CD4-positive, alpha-beta T cell (primary cell): ENCODE measurements at regions not wholly inside any gene's neighbourhood (a gene's known extent, or its start where the extent isn't known, plus 50 kb on each side); places are given as distances from the start of the nearest gene placed in this dataset.

Experiments
- ATAC-seq: fragments of 200-7000 bp; cut with Tn5 transposase; one replicate; pipeline ENCODE4 v1.10.0; 2022; ENCODE audit warnings: mild to moderate bottlenecking; ENCODE audit not compliant: poor library complexity
- CTCF ChIA-PET: fragments of 350-600 bp; sonication (Branson Sonifier 250); formaldehyde crosslinking; loops from one replicate; lab custom pipeline; 2021; ENCODE audit warnings: antibody characterized with exemption, inconsistent platforms; lab: Charles Lee
- POLR2A ChIA-PET: fragments of 350-600 bp; sonication (Branson Sonifier 250); formaldehyde crosslinking; loops from one replicate; lab custom pipeline; 2021; ENCODE audit warnings: antibody characterized with exemption, inconsistent platforms; lab: Charles Lee
- DNase-seq, 14 experiments: peaks; one replicate each; pipeline ENCODE4 v3.0.0-alpha.2; 2013 to 2020; ENCODE audit warnings: mixed read lengths in 2 of 14
- H3K27ac ChIP-seq, 2 donors: one replicate each; pipeline versions ENCODE4 v1.5.1 to v1.7.0; 2013; ENCODE audit warnings: low read length in 2 of 2, low read depth in 1 of 2, mild to moderate bottlenecking in 1 of 2
- H3K27me3 ChIP-seq, 2 experiments: 1 replicate in 1 of 2; 2 replicates in 1 of 2; pipeline versions ENCODE4 v1.6.1 to v1.7.0; 2013; ENCODE audit warnings: low read length in 2 of 2, control low read depth in 1 of 2, mild to moderate bottlenecking in 1 of 2, moderate library complexity in 1 of 2; ENCODE audit not compliant: insufficient read depth in 2 of 2, control insufficient read depth in 1 of 2
- H3K36me3 ChIP-seq: one replicate; pipeline ENCODE4 v1.6.1; 2013; ENCODE audit warnings: low read length, control low read depth; ENCODE audit not compliant: insufficient read depth
- H3K4me1 ChIP-seq: one replicate; pipeline ENCODE4 v1.6.1; 2013; ENCODE audit warnings: low read length, control low read depth; ENCODE audit not compliant: insufficient read depth
- H3K4me3 ChIP-seq: one replicate; pipeline ENCODE4 v1.5.1; 2013; ENCODE audit warnings: mild to moderate bottlenecking, low read length, moderate library complexity
- H3K9me3 ChIP-seq, 2 experiments: 1 replicate in 1 of 2; 2 replicates in 1 of 2; pipeline versions ENCODE4 v1.6.1 to v1.7.0; 2013; ENCODE audit warnings: low read length in 2 of 2, mild to moderate bottlenecking in 2 of 2, control low read depth in 1 of 2, moderate library complexity in 1 of 2; ENCODE audit not compliant: control insufficient read depth in 1 of 2, insufficient read depth in 1 of 2
- H3K27ac Mint-ChIP-seq: one replicate; pipeline ENCODE4 v1.8.0; 2020; ENCODE audit warnings: mixed read lengths
- H3K27me3 Mint-ChIP-seq: one replicate; pipeline ENCODE4 v1.8.0; 2021; ENCODE audit warnings: mixed read lengths
- H3K36me3 Mint-ChIP-seq: one replicate; pipeline ENCODE4 v1.8.0; 2021; ENCODE audit warnings: low read depth, mixed read lengths
- H3K4me1 Mint-ChIP-seq: one replicate; pipeline ENCODE4 v1.8.0; 2021; ENCODE audit warnings: low read depth, mixed read lengths
- H3K4me3 Mint-ChIP-seq: one replicate; pipeline ENCODE4 v1.8.0; 2020; ENCODE audit warnings: mild to moderate bottlenecking, mixed read lengths
- H3K9me3 Mint-ChIP-seq: one replicate; pipeline ENCODE4 v1.8.0; 2020; ENCODE audit warnings: mixed read lengths
- intact Hi-C, 2 experiments: fragments of 100-400 bp; cut with DNase I in 1 of 2; cut with micrococcal nuclease in 1 of 2; formaldehyde crosslinking; loops; one replicate each; pipeline versions ENCODE4 v1.15.1 to v1.9.0; 2023 to 2025; cut with DNase I, micrococcal nuclease
- TF ChIP-seq, protein P1 (sequence below): fragments of 200-600 bp; IDR thresholded peaks from one replicate; pipeline ENCODE4 v1.8.0; 2022; ENCODE audit warnings: antibody characterized with exemption, mild to moderate bottlenecking

DNA sequence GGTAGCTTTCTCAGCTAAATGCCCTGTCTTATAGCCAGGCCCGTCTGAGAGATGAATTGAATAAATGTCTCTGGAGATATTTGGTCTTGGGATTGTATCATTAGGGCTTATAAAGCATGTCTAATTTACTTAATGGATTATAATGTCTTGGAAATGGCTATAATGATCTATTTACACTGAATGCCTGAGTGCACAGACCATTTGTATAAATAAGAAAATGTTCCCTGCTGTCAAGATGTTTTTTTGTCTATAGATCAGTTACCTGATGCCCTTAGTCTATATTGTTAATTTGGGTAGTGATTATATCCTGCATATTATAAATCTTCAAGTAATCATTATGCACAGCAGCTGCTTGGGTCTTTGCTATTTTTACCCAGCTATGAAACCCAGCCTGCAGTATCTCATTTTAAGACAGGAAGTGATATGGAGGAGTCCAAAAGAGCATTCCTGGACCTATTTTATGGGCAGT, 112.9 kb upstream of the ACTBL2 start:
- no peaks in the 10 kb centered on the region for H3K27me3 ChIP-seq
- no peak overlapping the region for H3K4me3 ChIP-seq
- Mint-ChIP-seq H3K27me3 (peaks cover 6% of the 10 kb centered on the region), H3K4me3 (no peak overlapping the region), H3K9me3 (no peaks in the 10 kb centered on the region), H3K27ac (no peak overlapping the region), H3K36me3 (no peaks in the 10 kb centered on the region), H3K4me1 (no peaks in the 10 kb centered on the region)
- intact Hi-C loops, result no loop called here
- peaks cover 0 to 6% of the 10 kb centered on the region in 2 experiments for H3K9me3 ChIP-seq
- POLR2A ChIA-PET, result no interaction called here
- CTCF ChIA-PET, result no interaction called here
- no peaks in the 10 kb centered on the region for H3K4me1 ChIP-seq
- H3K36me3 ChIP-seq, result no peaks in the 10 kb centered on the region
- no peak overlapping the region for H3K27ac ChIP-seq
- ATAC-seq (no peak), DNase-seq (no peak)
- TF ChIP-seq, protein P1, sequence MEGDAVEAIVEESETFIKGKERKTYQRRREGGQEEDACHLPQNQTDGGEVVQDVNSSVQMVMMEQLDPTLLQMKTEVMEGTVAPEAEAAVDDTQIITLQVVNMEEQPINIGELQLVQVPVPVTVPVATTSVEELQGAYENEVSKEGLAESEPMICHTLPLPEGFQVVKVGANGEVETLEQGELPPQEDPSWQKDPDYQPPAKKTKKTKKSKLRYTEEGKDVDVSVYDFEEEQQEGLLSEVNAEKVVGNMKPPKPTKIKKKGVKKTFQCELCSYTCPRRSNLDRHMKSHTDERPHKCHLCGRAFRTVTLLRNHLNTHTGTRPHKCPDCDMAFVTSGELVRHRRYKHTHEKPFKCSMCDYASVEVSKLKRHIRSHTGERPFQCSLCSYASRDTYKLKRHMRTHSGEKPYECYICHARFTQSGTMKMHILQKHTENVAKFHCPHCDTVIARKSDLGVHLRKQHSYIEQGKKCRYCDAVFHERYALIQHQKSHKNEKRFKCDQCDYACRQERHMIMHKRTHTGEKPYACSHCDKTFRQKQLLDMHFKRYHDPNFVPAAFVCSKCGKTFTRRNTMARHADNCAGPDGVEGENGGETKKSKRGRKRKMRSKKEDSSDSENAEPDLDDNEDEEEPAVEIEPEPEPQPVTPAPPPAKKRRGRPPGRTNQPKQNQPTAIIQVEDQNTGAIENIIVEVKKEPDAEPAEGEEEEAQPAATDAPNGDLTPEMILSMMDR, result no peak

DNA sequence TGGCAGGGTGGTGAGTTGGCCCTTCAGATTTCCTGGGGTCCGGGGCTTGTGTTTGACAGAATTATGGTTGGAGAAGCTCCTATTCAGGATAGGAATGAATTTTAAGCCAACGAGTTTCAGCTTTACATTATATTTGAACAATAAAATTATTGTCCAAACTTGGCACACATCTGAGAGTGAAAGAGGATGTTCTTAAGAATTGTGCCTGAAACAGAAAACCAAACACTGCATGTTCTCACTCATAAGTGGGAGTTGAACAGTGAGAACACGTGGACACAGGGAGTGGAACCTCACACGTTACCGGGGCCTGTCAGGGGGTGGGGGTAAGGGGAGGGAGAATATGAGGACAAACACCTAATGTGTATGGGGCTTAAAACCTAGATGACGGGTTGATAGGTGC, 111.8 kb upstream of the ACTBL2 start:
- no peak overlapping the region for H3K27ac Mint-ChIP-seq
- DNase-seq, result no peak
- no peak overlapping the region for H3K27ac ChIP-seq
- H3K4me1 ChIP-seq, result no peaks in the 10 kb centered on the region
- H3K27me3 Mint-ChIP-seq, result peaks cover 6% of the 10 kb centered on the region
- ATAC-seq, result no peak
- H3K9me3 Mint-ChIP-seq, result no peaks in the 10 kb centered on the region
- no peak overlapping the region for H3K4me3 ChIP-seq
- CTCF ChIA-PET, result no interaction called here
- H3K4me3 Mint-ChIP-seq, result no peak overlapping the region
- H3K36me3 Mint-ChIP-seq, result no peaks in the 10 kb centered on the region
- H3K4me1 Mint-ChIP-seq, result no peaks in the 10 kb centered on the region
- no peaks in the 10 kb centered on the region for H3K27me3 ChIP-seq
- POLR2A ChIA-PET, result no interaction called here
- TF ChIP-seq, protein P1, result no peak
- H3K9me3 ChIP-seq, result peaks cover 0 to 6% of the 10 kb centered on the region in 2 experiments
- intact Hi-C loops, result no loop called here
- H3K36me3 ChIP-seq, result no peaks in the 10 kb centered on the region

DNA sequence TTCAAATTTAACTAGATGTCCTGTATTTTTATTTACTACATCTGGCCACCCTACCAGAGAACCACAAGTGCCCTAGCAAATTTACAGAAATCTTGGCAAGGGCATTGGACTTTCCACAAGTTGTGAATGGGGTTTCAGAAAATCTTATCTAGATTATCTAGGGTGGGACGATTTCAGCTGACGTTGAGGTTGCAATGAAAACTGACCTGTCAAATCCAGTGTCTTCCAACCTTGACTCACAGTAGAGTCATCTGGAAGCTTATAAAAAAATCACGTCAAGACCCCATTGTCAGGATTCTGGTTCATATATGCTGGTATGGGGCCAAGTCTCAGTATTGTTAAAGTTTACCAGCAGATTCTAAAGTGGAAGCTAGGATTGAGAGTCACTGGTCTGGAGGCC, 109.6 kb upstream of the ACTBL2 start:
- Mint-ChIP-seq H3K4me1 (no peaks in the 10 kb centered on the region), H3K9me3 (no peaks in the 10 kb centered on the region), H3K36me3 (no peaks in the 10 kb centered on the region), H3K27me3 (peaks cover 6% of the 10 kb centered on the region), H3K27ac (no peak overlapping the region), H3K4me3 (no peak overlapping the region)
- Histone ChIP-seq H3K36me3 (no peaks in the 10 kb centered on the region), H3K27me3 (no peaks in the 10 kb centered on the region), H3K27ac (no peak overlapping the region), H3K4me3 (no peak overlapping the region), H3K4me1 (no peaks in the 10 kb centered on the region), H3K9me3 (no peaks in the 10 kb centered on the region)
- TF ChIP-seq, protein P1, result no peak
- CTCF ChIA-PET, result no interaction called here
- ATAC-seq (no peak), DNase-seq (no peak)
- POLR2A ChIA-PET, result interaction anchor here (1.0 kb wide), 1 partner anchor 10 kb away, joined by 3 read pairs; no protein-coding TSS in a partner anchor
- intact Hi-C loops, result no loop called here
